GM23338 (cell line): ENCODE measurements at regions not wholly inside any gene's neighbourhood (a gene's known extent, or its start where the extent isn't known, plus 50 kb on each side); places are given as distances from the start of the nearest gene placed in this dataset.

Experiments used
- ATAC-seq: fragments of 200-7000 bp; cut with Tn5 transposase; 3 replicates; pipeline ENCODE4 v1.9.1; 2020
- DNase-seq: peaks from one replicate; pipeline ENCODE4 v3.0.0-alpha.2; 2015; ENCODE audit warnings: low spot score
- H2AFZ ChIP-seq: fragments of 200-600 bp; sonication (generic); 2 replicates; pipeline ENCODE4 v1.8.0; 2016; ENCODE audit warnings: antibody characterized with exemption, mild to moderate bottlenecking, moderate library complexity
- H3F3A ChIP-seq: fragments of 200-600 bp; sonication (generic); replicated peaks from 2 replicates; pipeline ENCODE4 v1.8.0; 2017; ENCODE audit warnings: antibody characterized with exemption, mixed run types, low read depth
- H3K27ac ChIP-seq: fragments of 200-600 bp; sonication (generic); 2 replicates; pipeline ENCODE4 v1.6.1; 2016; ENCODE audit warnings: low read depth
- H3K27me3 ChIP-seq: fragments of 200-600 bp; sonication (generic); 2 replicates; pipeline ENCODE4 v1.8.0; 2016; ENCODE audit warnings: mild to moderate bottlenecking, mixed run types, moderate library complexity; ENCODE audit not compliant: insufficient read depth
- H3K36me3 ChIP-seq: fragments of 200-600 bp; sonication (generic); 2 replicates; pipeline ENCODE4 v1.8.0; 2016; ENCODE audit warnings: mild to moderate bottlenecking; ENCODE audit not compliant: insufficient read depth
- H3K4me1 ChIP-seq: fragments of 200-600 bp; sonication (generic); 2 replicates; pipeline ENCODE4 v1.8.0; 2016; ENCODE audit warnings: mild to moderate bottlenecking, moderate library complexity; ENCODE audit not compliant: insufficient read depth
- H3K4me2 ChIP-seq: fragments of 200-600 bp; sonication (generic); 2 replicates; pipeline ENCODE4 v1.7.1; 2017; ENCODE audit warnings: mixed run types
- H3K4me3 ChIP-seq: fragments of 200-600 bp; sonication (generic); 2 replicates; pipeline ENCODE4 v1.6.1; 2016; ENCODE audit warnings: mixed run types
- H3K79me2 ChIP-seq: fragments of 200-600 bp; sonication (generic); replicated peaks from 2 replicates; pipeline ENCODE4 v1.8.0; 2017; ENCODE audit warnings: mild to moderate bottlenecking; ENCODE audit not compliant: insufficient read depth
- H3K9me2 ChIP-seq: fragments of 200-600 bp; sonication (generic); 2 replicates; pipeline ENCODE4 v1.8.0; 2017; ENCODE audit not compliant: insufficient read depth
- H4K20me1 ChIP-seq: fragments of 200-600 bp; sonication (generic); replicated peaks from 2 replicates; pipeline ENCODE4 v1.8.0; 2017; ENCODE audit warnings: mild to moderate bottlenecking; ENCODE audit not compliant: insufficient read depth
- H3K27ac Mint-ChIP-seq: 2 replicates; pipeline ENCODE4 v1.8.0; 2020; ENCODE audit warnings: inconsistent platforms, mild to moderate bottlenecking, moderate library complexity, mixed read lengths
- H3K27me3 Mint-ChIP-seq: 3 replicates; pipeline ENCODE4 v1.8.0; 2022; ENCODE audit warnings: low read depth, mild to moderate bottlenecking, moderate library complexity, mixed read lengths, inconsistent platforms; ENCODE audit not compliant: insufficient read depth, poor library complexity
- H3K36me3 Mint-ChIP-seq: 3 replicates; pipeline ENCODE4 v1.8.0; 2021; ENCODE audit warnings: low read depth, mild to moderate bottlenecking, inconsistent platforms, moderate library complexity, mixed read lengths
- H3K4me1 Mint-ChIP-seq: 3 replicates; pipeline ENCODE4 v1.8.0; 2020; ENCODE audit warnings: mild to moderate bottlenecking, inconsistent platforms, mixed read lengths
- H3K4me3 Mint-ChIP-seq: 3 replicates; pipeline ENCODE4 v1.8.0; 2021; ENCODE audit warnings: moderate library complexity, mild to moderate bottlenecking, inconsistent platforms, mixed read lengths
- H3K9me3 Mint-ChIP-seq: 3 replicates; pipeline ENCODE4 v1.8.0; 2020; ENCODE audit warnings: moderate library complexity, mild to moderate bottlenecking, inconsistent platforms, mixed read lengths
- CREB1 ChIP-seq: fragments of 250-450 bp; sonication (Bioruptor Pico); IDR thresholded peaks from 2 replicates; pipeline ENCODE4 v1.5.0; 2020; ENCODE audit warnings: low read depth, mild to moderate bottlenecking, moderate library complexity
- CTCF ChIP-seq, 2 experiments: fragments of 200-600 bp in 1 of 2; sonication (generic) in 1 of 2; conservative IDR thresholded peaks; 2 replicates each; pipeline versions ENCODE4 v1.5.1 to v1.6.1; 2016 to 2017; ENCODE audit warnings: antibody characterized with exemption in 2 of 2, low read depth in 2 of 2, mild to moderate bottlenecking in 2 of 2, moderate library complexity in 1 of 2
- ETS1 ChIP-seq: IDR thresholded peaks from 2 replicates; pipeline ENCODE4 v1.6.1; 2016; ENCODE audit warnings: antibody characterized with exemption
- EZH2 ChIP-seq: fragments of 200-600 bp; sonication (generic); IDR thresholded peaks from one replicate; pipeline ENCODE4 v1.8.0; 2017; ENCODE audit warnings: antibody characterized with exemption, mild to moderate bottlenecking, low read depth; ENCODE audit not compliant: unreplicated experiment
- JUNB ChIP-seq: IDR thresholded peaks from one replicate; pipeline ENCODE4 v1.6.1; 2016; ENCODE audit warnings: antibody characterized with exemption; ENCODE audit not compliant: unreplicated experiment
- NANOG ChIP-seq: IDR thresholded peaks from 2 replicates; pipeline ENCODE4 v1.6.1; 2016; ENCODE audit warnings: antibody characterized with exemption, borderline replicate concordance
- POLR2AphosphoS5 ChIP-seq: IDR thresholded peaks from 2 replicates; pipeline ENCODE4 v1.6.1; 2016; ENCODE audit warnings: antibody characterized with exemption, low read depth
- REST ChIP-seq: IDR thresholded peaks from one replicate; pipeline ENCODE4 v1.6.1; 2018; ENCODE audit warnings: antibody characterized with exemption; ENCODE audit not compliant: unreplicated experiment
- ZNF331 ChIP-seq: fragments of 250-450 bp; sonication (Bioruptor Pico); IDR thresholded peaks from 2 replicates; pipeline ENCODE4 v1.5.0; 2020; ENCODE audit warnings: low read depth, mild to moderate bottlenecking, moderate library complexity

- no peak for TF ChIP-seq REST
- no peak for TF ChIP-seq EZH2
These were observed 567.2 kb downstream of the SNAPC1 start (continued) for GRCh38 chr14:62329427-62329826.

GRCh38 chr14:62347562-62348011, 585.4 kb downstream of the SNAPC1 start:
- Histone ChIP-seq H3K27ac (no peak overlapping the region), H2AFZ (no peak overlapping the region), H3K4me1 (no peaks in the 10 kb centered on the region), H3K4me2 (no peak overlapping the region), H3K27me3 (no peaks in the 10 kb centered on the region), H3K4me3 (no peak overlapping the region), H4K20me1 (no peaks in the 10 kb centered on the region), H3K79me2 (no peaks in the 10 kb centered on the region), H3F3A (no peaks in the 10 kb centered on the region), H3K36me3 (no peaks in the 10 kb centered on the region), H3K9me2 (peaks cover 5% of the 10 kb centered on the region; the same call in 1 of the 2 replicates)
- TF ChIP-seq POLR2AphosphoS5 (no peak), ETS1 (no peak), JUNB (no peak), ZNF331 (no peak), CTCF (conservative IDR thresholded peaks at IDR 0.05; ENCODE audit: low read depth in 2 of 2) (no peak), NANOG (no peak), CREB1 (CRISPR knock-in tag) (no peak), EZH2 (no peak)
- H3K27ac Mint-ChIP-seq: no peak overlapping the region
- peaks cover 4% of the 10 kb centered on the region; the same call in 1 of the 3 replicates for H3K36me3 Mint-ChIP-seq
- DNase-seq (no peak), ATAC-seq (no peak)
- H3K27me3 Mint-ChIP-seq: peaks cover 2% of the 10 kb centered on the region
- H3K4me1 Mint-ChIP-seq: no peaks in the 10 kb centered on the region
- no peak overlapping the region for H3K4me3 Mint-ChIP-seq
- peaks cover 6% of the 10 kb centered on the region for H3K9me3 Mint-ChIP-seq
